ENCODE measurements at regions not wholly inside any gene's neighbourhood (a gene's known extent, or its start where the extent isn't known, plus 50 kb on each side); places are given as distances from the start of the nearest gene placed in this dataset.
"Not testable (repeated sequence)": the region's sequence is repeated elsewhere in the genome, so short reads cannot be mapped to it uniquely, and the experiment has no call there.

- H3K27me3 ChIP-seq (ENCODE audit: low read depth); H3K27ac ChIP-seq (replicated peaks); DNase-seq; H3K4me1 ChIP-seq; H3K9me3 ChIP-seq (replicated peaks); intact Hi-C loops (cut with micrococcal nuclease); H3K4me3 ChIP-seq; H3K36me3 ChIP-seq: not testable (repeated sequence)
Observed at GRCh38 chr7:76117306-76117991, 69.5 kb downstream of the MDH2 start.

GRCh38 chr7:76118253-76119036, 70.5 kb downstream of the MDH2 start:
- DNase-seq; H3K9me3 ChIP-seq (replicated peaks); intact Hi-C loops (cut with micrococcal nuclease); H3K27me3 ChIP-seq (ENCODE audit: low read depth); H3K27ac ChIP-seq (replicated peaks); H3K4me1 ChIP-seq; H3K4me3 ChIP-seq; H3K36me3 ChIP-seq: not testable (repeated sequence)

GRCh38 chr7:76121044-76121443, 73.1 kb downstream of the MDH2 start:
- intact Hi-C loops (cut with micrococcal nuclease), result no loop called here
- DNase-seq, result no peak
- Histone ChIP-seq H3K36me3 (no peaks in the 10 kb centered on the region), H3K4me1 (no peaks in the 10 kb centered on the region), H3K27me3 (ENCODE audit: low read depth) (no peaks in the 10 kb centered on the region), H3K4me3 (no peak overlapping the region), H3K27ac (replicated peaks) (no peak overlapping the region), H3K9me3 (replicated peaks) (no peaks in the 10 kb centered on the region)
- no peak for TF ChIP-seq CTCF (IDR thresholded peaks at IDR 0.05; ENCODE audit: borderline replicate concordance)

- no peaks in the 10 kb centered on the region for H3K9me3 ChIP-seq (replicated peaks)
- DNase-seq, result no peak
- H3K36me3 ChIP-seq, result no peaks in the 10 kb centered on the region
- TF ChIP-seq CTCF (IDR thresholded peaks at IDR 0.05; ENCODE audit: borderline replicate concordance), result no peak
- intact Hi-C loops (cut with micrococcal nuclease), result no loop called here
- H3K27me3 ChIP-seq (ENCODE audit: low read depth), result no peaks in the 10 kb centered on the region
- no peak overlapping the region for H3K27ac ChIP-seq (replicated peaks)
- H3K4me3 ChIP-seq, result no peak overlapping the region
- no peaks in the 10 kb centered on the region for H3K4me1 ChIP-seq
Observed at GRCh38 chr7:76122516-76123239, 74.8 kb downstream of the MDH2 start.

GRCh38 chr7:76123316-76123715, 75.4 kb downstream of the MDH2 start:
- intact Hi-C loops (cut with micrococcal nuclease), result no loop called here
- Histone ChIP-seq H3K4me1 (no peaks in the 10 kb centered on the region), H3K9me3 (replicated peaks) (no peaks in the 10 kb centered on the region), H3K27ac (replicated peaks) (no peak overlapping the region), H3K36me3 (no peaks in the 10 kb centered on the region), H3K27me3 (ENCODE audit: low read depth) (no peaks in the 10 kb centered on the region), H3K4me3 (no peak overlapping the region)
- no peak for TF ChIP-seq CTCF (IDR thresholded peaks at IDR 0.05; ENCODE audit: borderline replicate concordance)
- DNase-seq, result no peak

- no peaks in the 10 kb centered on the region for H3K36me3 ChIP-seq
- no peak overlapping the region for H3K27ac ChIP-seq (replicated peaks)
- H3K4me1 ChIP-seq, result no peaks in the 10 kb centered on the region
- intact Hi-C loops (cut with micrococcal nuclease), result no loop called here
- H3K4me3 ChIP-seq, result no peak overlapping the region
- no peak for DNase-seq
- TF ChIP-seq CTCF (IDR thresholded peaks at IDR 0.05; ENCODE audit: borderline replicate concordance), result no peak
- H3K9me3 ChIP-seq (replicated peaks), result no peaks in the 10 kb centered on the region
- H3K27me3 ChIP-seq (ENCODE audit: low read depth), result no peaks in the 10 kb centered on the region
Observed at GRCh38 chr7:76125560-76125959, 76.1 kb upstream of the SRRM3 start.

Data from left ventricle myocardium inferior (tissue), 1 donor.